H9 (cell line): ENCODE measurements at regions not wholly inside any gene's neighbourhood (a gene's known extent, or its start where the extent isn't known, plus 50 kb on each side); places are given as distances from the start of the nearest gene placed in this dataset.

ENCODE experiments used
- DNase-seq: peaks from one replicate; pipeline ENCODE4 v3.0.0-alpha.2; 2017
- H2AFZ ChIP-seq: one replicate; pipeline ENCODE4 v1.6.1; 2013; ENCODE audit warnings: mild to moderate bottlenecking, low read length, control low read depth, moderate library complexity
- H2AK5ac ChIP-seq: 2 replicates; pipeline ENCODE4 v1.6.1; 2013; ENCODE audit warnings: low read length, control low read depth, mixed read lengths; ENCODE audit not compliant: insufficient read length
- H2BK120ac ChIP-seq: one replicate; pipeline ENCODE4 v1.6.1; 2013; ENCODE audit warnings: low read depth, mild to moderate bottlenecking, low read length, control low read depth, inconsistent platforms; ENCODE audit not compliant: poor library complexity, severe bottlenecking
- H2BK12ac ChIP-seq: 2 replicates; pipeline ENCODE4 v1.6.1; 2013; ENCODE audit warnings: low read length, control low read depth, mixed read lengths, low read depth; ENCODE audit not compliant: insufficient read length
- H2BK15ac ChIP-seq: 2 replicates; pipeline ENCODE4 v1.6.1; 2013; ENCODE audit warnings: low read depth, low read length, control low read depth
- H2BK20ac ChIP-seq: one replicate; pipeline ENCODE4 v1.6.1; 2013; ENCODE audit warnings: low read depth, mild to moderate bottlenecking, low read length, control low read depth, inconsistent platforms; ENCODE audit not compliant: poor library complexity, severe bottlenecking
- H2BK5ac ChIP-seq: 2 replicates; pipeline ENCODE4 v1.6.1; 2013; ENCODE audit warnings: low read length, control low read depth, mixed read lengths; ENCODE audit not compliant: insufficient read length
- H3K14ac ChIP-seq: 2 replicates; pipeline ENCODE4 v1.6.1; 2013; ENCODE audit warnings: low read length, control low read depth; ENCODE audit not compliant: insufficient read depth
- H3K18ac ChIP-seq: 2 replicates; pipeline ENCODE4 v1.6.1; 2013; ENCODE audit warnings: low read depth, mild to moderate bottlenecking, mixed read lengths, low read length, control low read depth; ENCODE audit not compliant: insufficient read length
- H3K23ac ChIP-seq: 2 replicates; pipeline ENCODE4 v1.6.1; 2013; ENCODE audit warnings: low read length, control low read depth, mixed read lengths, low read depth; ENCODE audit not compliant: insufficient read length
- H3K23me2 ChIP-seq: 2 replicates; pipeline ENCODE4 v1.6.1; 2013; ENCODE audit warnings: low read depth, mild to moderate bottlenecking, mixed read lengths, low read length, control low read depth; ENCODE audit not compliant: insufficient read length, poor library complexity, severe bottlenecking
- H3K27ac ChIP-seq: 2 replicates; pipeline ENCODE4 v1.5.1; 2013; ENCODE audit warnings: low read length, control low read depth, mixed read lengths, low read depth; ENCODE audit not compliant: insufficient read length
- H3K27me3 ChIP-seq: 2 replicates; pipeline ENCODE4 v1.6.1; 2013; ENCODE audit warnings: low read length, control low read depth, inconsistent platforms; ENCODE audit not compliant: insufficient read depth
- H3K4ac ChIP-seq: 2 replicates; pipeline ENCODE4 v1.6.1; 2013; ENCODE audit warnings: low read depth, mild to moderate bottlenecking, control low read depth, inconsistent platforms, low read length, moderate library complexity
- H3K4me1 ChIP-seq: 2 replicates; pipeline ENCODE4 v1.6.1; 2013; ENCODE audit warnings: low read length, control low read depth, inconsistent platforms; ENCODE audit not compliant: insufficient read depth
- H3K4me2 ChIP-seq: 2 replicates; pipeline ENCODE4 v1.6.1; 2013; ENCODE audit warnings: low read length, control low read depth, mixed read lengths; ENCODE audit not compliant: insufficient read length, insufficient read depth
- H3K56ac ChIP-seq: 2 replicates; pipeline ENCODE4 v1.6.1; 2013; ENCODE audit warnings: low read depth, mild to moderate bottlenecking, mixed read lengths, low read length, control low read depth; ENCODE audit not compliant: insufficient read length
- H3K79me1 ChIP-seq: 2 replicates; pipeline ENCODE4 v1.6.1; 2013; ENCODE audit warnings: low read depth, mild to moderate bottlenecking, moderate library complexity, low read length, control low read depth, inconsistent platforms; ENCODE audit not compliant: insufficient read depth, poor library complexity, severe bottlenecking
- H3K79me2 ChIP-seq: 2 replicates; pipeline ENCODE4 v1.6.1; 2013; ENCODE audit warnings: low read length, control low read depth, inconsistent platforms; ENCODE audit not compliant: insufficient read depth
- H3K9ac ChIP-seq: 2 replicates; pipeline ENCODE4 v1.6.1; 2013; ENCODE audit warnings: low read length, control low read depth, mixed read lengths; ENCODE audit not compliant: insufficient read length; ENCODE audit errors: extremely low read depth
- H3K9me3 ChIP-seq: one replicate; pipeline ENCODE4 v1.6.1; 2013; ENCODE audit warnings: low read depth, low read length, inconsistent platforms; ENCODE audit not compliant: control insufficient read depth
- H3T11ph ChIP-seq: one replicate; pipeline ENCODE4 v1.6.1; 2013; ENCODE audit warnings: mild to moderate bottlenecking, low read length, control low read depth, inconsistent platforms
- H4K20me1 ChIP-seq: one replicate; pipeline ENCODE4 v1.6.1; 2013; ENCODE audit not compliant: control insufficient read depth, insufficient read length, insufficient read depth
- H4K5ac ChIP-seq: 2 replicates; pipeline ENCODE4 v1.6.1; 2013; ENCODE audit warnings: low read depth, mild to moderate bottlenecking, mixed read lengths, low read length, control low read depth; ENCODE audit not compliant: insufficient read length
- H4K8ac ChIP-seq: replicated peaks from 2 replicates; pipeline ENCODE4 v1.6.1; 2013; ENCODE audit warnings: low read length, control low read depth, mixed read lengths, low read depth; ENCODE audit not compliant: insufficient read length
- H4K91ac ChIP-seq: 2 replicates; pipeline ENCODE4 v1.6.1; 2013; ENCODE audit warnings: low read depth, mild to moderate bottlenecking, moderate library complexity, mixed read lengths, low read length, control low read depth; ENCODE audit not compliant: insufficient read length
- H3K27ac Mint-ChIP-seq, 3 experiments: 2 replicates in 2 of 3; 3 replicates in 1 of 3; pipeline ENCODE4 v1.8.0; 2020 to 2021; ENCODE audit warnings: mixed read lengths in 3 of 3, mild to moderate bottlenecking in 1 of 3, moderate library complexity in 1 of 3
- H3K27me3 Mint-ChIP-seq: 2 replicates; pipeline ENCODE4 v1.8.0; 2021; ENCODE audit warnings: low read depth, mild to moderate bottlenecking, moderate library complexity, mixed read lengths
- H3K36me3 Mint-ChIP-seq, 3 experiments: 2 replicates in 2 of 3; 3 replicates in 1 of 3; pipeline ENCODE4 v1.8.0; 2020 to 2021; ENCODE audit warnings: low read depth in 3 of 3, mixed read lengths in 3 of 3; ENCODE audit not compliant: insufficient read depth in 1 of 3
- H3K4me1 Mint-ChIP-seq, 2 experiments: 2 replicates each; pipeline ENCODE4 v1.8.0; 2020; ENCODE audit warnings: mixed read lengths in 2 of 2
- H3K4me3 Mint-ChIP-seq, 2 experiments: 2 replicates in 1 of 2; 3 replicates in 1 of 2; pipeline ENCODE4 v1.8.0; 2020 to 2021; ENCODE audit warnings: mild to moderate bottlenecking in 2 of 2, mixed read lengths in 2 of 2, moderate library complexity in 1 of 2
- H3K9me3 Mint-ChIP-seq, 2 experiments: 2 replicates in 1 of 2; 3 replicates in 1 of 2; pipeline ENCODE4 v1.8.0; 2020; ENCODE audit warnings: mild to moderate bottlenecking in 2 of 2, mixed read lengths in 2 of 2, moderate library complexity in 1 of 2
- WGBS: extraction: QIAGEN DNeasy Blood & Tissue Kit; methylation state at CpG from one replicate; pipeline ENCODE4 v1.1.7; 2013; ENCODE audit warnings: missing lambda C conversion rate, low lambda C conversion rate, mixed read lengths; ENCODE audit not compliant: insufficient read length; ENCODE audit errors: extremely low coverage; 5-methylcytosine and 5-hydroxymethylcytosine counted together
- TF ChIP-seq, protein P1 (sequence below): fragments of 200-600 bp; sonication (generic); conservative IDR thresholded peaks from 3 replicates; pipeline ENCODE4 v1.8.0; 2021; ENCODE audit warnings: antibody characterized with exemption, mild to moderate bottlenecking

- Histone ChIP-seq H2BK20ac (no peak overlapping the region), H4K20me1 (peaks cover 3% of the 10 kb centered on the region), H3K9me3 (no peaks in the 10 kb centered on the region), H3K4me1 (no peaks in the 10 kb centered on the region; the same call in 1 of the 2 replicates), H3K27ac (no peak overlapping the region), H3K23ac (no peak overlapping the region), H2AK5ac (no peak overlapping the region), H3K79me1 (no peaks in the 10 kb centered on the region), H4K5ac (no peak overlapping the region), H3K18ac (no peak overlapping the region), H4K8ac (no peak overlapping the region), H2BK15ac (no peak overlapping the region), H3K14ac (no peak overlapping the region), H4K91ac (no peak overlapping the region), H2BK120ac (no peak overlapping the region), H3K4me2 (no peak overlapping the region), H3K9ac (no peak overlapping the region), H2BK5ac (no peak overlapping the region), H3K23me2 (no peaks in the 10 kb centered on the region), H3K4ac (no peak overlapping the region), H3K79me2 (no peaks in the 10 kb centered on the region), H2BK12ac (no peak overlapping the region), H3K56ac (no peak overlapping the region), H3K27me3 (peaks cover 17% of the 10 kb centered on the region; the same call in 1 of the 2 replicates), H3T11ph (no peak overlapping the region), H2AFZ (no peak overlapping the region)
- H3K27ac Mint-ChIP-seq: no peak overlapping the region
- TF ChIP-seq, protein P1, sequence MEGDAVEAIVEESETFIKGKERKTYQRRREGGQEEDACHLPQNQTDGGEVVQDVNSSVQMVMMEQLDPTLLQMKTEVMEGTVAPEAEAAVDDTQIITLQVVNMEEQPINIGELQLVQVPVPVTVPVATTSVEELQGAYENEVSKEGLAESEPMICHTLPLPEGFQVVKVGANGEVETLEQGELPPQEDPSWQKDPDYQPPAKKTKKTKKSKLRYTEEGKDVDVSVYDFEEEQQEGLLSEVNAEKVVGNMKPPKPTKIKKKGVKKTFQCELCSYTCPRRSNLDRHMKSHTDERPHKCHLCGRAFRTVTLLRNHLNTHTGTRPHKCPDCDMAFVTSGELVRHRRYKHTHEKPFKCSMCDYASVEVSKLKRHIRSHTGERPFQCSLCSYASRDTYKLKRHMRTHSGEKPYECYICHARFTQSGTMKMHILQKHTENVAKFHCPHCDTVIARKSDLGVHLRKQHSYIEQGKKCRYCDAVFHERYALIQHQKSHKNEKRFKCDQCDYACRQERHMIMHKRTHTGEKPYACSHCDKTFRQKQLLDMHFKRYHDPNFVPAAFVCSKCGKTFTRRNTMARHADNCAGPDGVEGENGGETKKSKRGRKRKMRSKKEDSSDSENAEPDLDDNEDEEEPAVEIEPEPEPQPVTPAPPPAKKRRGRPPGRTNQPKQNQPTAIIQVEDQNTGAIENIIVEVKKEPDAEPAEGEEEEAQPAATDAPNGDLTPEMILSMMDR: no peak
- no CpG with 5 or more reads among the region's 6 CpGs for WGBS
- no peak for DNase-seq
- peaks cover 0 to 4% (median 0%) of the 10 kb centered on the region in 3 experiments; a peak in 3 of 7 replicates for H3K36me3 Mint-ChIP-seq
- peaks cover 10 to 13% of the 10 kb centered on the region in 2 experiments for H3K9me3 Mint-ChIP-seq
- peaks cover 90% of the 10 kb centered on the region for H3K27me3 Mint-ChIP-seq
- H3K4me1 Mint-ChIP-seq: peaks cover 11 to 13% of the 10 kb centered on the region in 2 experiments
- H3K4me3 Mint-ChIP-seq: no peak overlapping the region
These were observed 73.6 kb upstream of the PPP2R5C start for GRCh38 chr14:101687756-101688546.
